ENCODE measurements at regions not wholly inside any gene's neighbourhood (a gene's known extent, or its start where the extent isn't known, plus 50 kb on each side); places are given as distances from the start of the nearest gene placed in this dataset.

DNA sequence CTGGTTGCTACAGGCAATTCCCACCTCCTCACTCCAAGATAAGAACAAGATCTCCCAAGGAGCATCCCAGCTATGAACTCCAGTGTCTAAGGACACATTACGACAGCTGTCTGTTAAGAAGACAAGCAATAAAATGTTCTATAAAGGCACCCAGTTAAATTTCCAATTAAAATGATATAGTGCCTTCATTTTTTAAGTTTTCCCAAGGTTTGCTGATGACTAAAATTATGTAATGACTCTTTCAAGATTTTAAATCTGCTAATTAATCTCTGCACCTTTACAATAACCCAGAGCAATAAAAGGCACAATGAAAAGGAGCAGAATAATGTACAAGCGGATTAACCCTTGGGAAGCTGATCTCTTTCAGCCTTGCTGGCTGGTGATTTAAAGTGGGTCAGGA is 61.6 kb upstream of the REG3G start:
- no peaks in the 10 kb centered on the region for H3K9me3 Mint-ChIP-seq
- TF ChIP-seq SMAD4 (CRISPR knock-in tag; IDR thresholded peaks at IDR 0.05): no peak
- TF ChIP-seq, protein P1, sequence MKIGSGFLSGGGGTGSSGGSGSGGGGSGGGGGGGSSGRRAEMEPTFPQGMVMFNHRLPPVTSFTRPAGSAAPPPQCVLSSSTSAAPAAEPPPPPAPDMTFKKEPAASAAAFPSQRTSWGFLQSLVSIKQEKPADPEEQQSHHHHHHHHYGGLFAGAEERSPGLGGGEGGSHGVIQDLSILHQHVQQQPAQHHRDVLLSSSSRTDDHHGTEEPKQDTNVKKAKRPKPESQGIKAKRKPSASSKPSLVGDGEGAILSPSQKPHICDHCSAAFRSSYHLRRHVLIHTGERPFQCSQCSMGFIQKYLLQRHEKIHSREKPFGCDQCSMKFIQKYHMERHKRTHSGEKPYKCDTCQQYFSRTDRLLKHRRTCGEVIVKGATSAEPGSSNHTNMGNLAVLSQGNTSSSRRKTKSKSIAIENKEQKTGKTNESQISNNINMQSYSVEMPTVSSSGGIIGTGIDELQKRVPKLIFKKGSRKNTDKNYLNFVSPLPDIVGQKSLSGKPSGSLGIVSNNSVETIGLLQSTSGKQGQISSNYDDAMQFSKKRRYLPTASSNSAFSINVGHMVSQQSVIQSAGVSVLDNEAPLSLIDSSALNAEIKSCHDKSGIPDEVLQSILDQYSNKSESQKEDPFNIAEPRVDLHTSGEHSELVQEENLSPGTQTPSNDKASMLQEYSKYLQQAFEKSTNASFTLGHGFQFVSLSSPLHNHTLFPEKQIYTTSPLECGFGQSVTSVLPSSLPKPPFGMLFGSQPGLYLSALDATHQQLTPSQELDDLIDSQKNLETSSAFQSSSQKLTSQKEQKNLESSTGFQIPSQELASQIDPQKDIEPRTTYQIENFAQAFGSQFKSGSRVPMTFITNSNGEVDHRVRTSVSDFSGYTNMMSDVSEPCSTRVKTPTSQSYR (CRISPR knock-in tag; IDR thresholded peaks at IDR 0.05): no peak
- no peak for TF ChIP-seq ZNF416 (CRISPR knock-in tag; IDR thresholded peaks at IDR 0.05)
- no peak for TF ChIP-seq FOXP1 (CRISPR knock-in tag; IDR thresholded peaks at IDR 0.05; ENCODE audit: borderline replicate concordance)
- TF ChIP-seq JUN (CRISPR knock-in tag; IDR thresholded peaks at IDR 0.05): no peak
- TF ChIP-seq IRF1 (CRISPR knock-in tag; IDR thresholded peaks at IDR 0.05): no peak
- TF ChIP-seq ATF3 (CRISPR knock-in tag; conservative IDR thresholded peaks at IDR 0.05): no peak
- TF ChIP-seq, protein P2, sequence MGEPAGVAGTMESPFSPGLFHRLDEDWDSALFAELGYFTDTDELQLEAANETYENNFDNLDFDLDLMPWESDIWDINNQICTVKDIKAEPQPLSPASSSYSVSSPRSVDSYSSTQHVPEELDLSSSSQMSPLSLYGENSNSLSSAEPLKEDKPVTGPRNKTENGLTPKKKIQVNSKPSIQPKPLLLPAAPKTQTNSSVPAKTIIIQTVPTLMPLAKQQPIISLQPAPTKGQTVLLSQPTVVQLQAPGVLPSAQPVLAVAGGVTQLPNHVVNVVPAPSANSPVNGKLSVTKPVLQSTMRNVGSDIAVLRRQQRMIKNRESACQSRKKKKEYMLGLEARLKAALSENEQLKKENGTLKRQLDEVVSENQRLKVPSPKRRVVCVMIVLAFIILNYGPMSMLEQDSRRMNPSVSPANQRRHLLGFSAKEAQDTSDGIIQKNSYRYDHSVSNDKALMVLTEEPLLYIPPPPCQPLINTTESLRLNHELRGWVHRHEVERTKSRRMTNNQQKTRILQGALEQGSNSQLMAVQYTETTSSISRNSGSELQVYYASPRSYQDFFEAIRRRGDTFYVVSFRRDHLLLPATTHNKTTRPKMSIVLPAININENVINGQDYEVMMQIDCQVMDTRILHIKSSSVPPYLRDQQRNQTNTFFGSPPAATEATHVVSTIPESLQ (CRISPR knock-in tag; IDR thresholded peaks at IDR 0.05): no peak
- TF ChIP-seq ZNF512 (CRISPR knock-in tag; IDR thresholded peaks at IDR 0.05; ENCODE audit: borderline replicate concordance): no peak
- TF ChIP-seq FOXJ3 (CRISPR knock-in tag; IDR thresholded peaks at IDR 0.05; ENCODE audit: borderline replicate concordance): no peak
- TF ChIP-seq PREB (CRISPR knock-in tag; IDR thresholded peaks at IDR 0.05; ENCODE audit: borderline replicate concordance): no peak
- no peaks in the 10 kb centered on the region for H3K27me3 Mint-ChIP-seq (ENCODE audit: low read depth)
- no peaks in the 10 kb centered on the region for H3K36me3 Mint-ChIP-seq
- ChIA-PET CTCF (no interaction called here), POLR2A (no interaction called here)
- H3K4me1 Mint-ChIP-seq: peaks cover 8% of the 10 kb centered on the region
- no peak overlapping the region for H3K27ac Mint-ChIP-seq
- no peak for DNase-seq (ENCODE audit: low spot score)
- no peak for ATAC-seq
- H3K4me3 Mint-ChIP-seq: no peak overlapping the region

DNA sequence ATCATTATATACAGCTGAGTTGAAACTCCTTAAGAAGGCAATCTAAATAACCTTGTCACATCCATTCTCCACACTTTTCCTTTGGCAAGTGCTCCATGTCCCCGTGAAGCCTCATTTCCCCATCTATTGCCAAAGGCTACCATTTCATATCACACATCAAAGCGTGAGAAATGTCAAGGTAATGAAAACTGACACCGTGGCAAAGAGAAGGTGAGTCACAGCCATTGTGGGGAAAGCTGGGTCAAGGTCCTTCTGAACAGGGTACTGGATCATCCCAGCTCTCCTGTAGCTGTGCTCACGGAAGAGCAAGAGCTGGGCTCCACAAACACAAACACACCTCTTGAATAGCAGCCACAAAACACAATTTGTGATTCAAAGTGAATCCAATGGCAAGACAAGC is 58.2 kb upstream of the REG3G start:
- CTCF ChIA-PET: interaction anchor here (0.7 kb wide), 1 partner anchor 294 kb away, joined by 3 read pairs; no protein-coding TSS in a partner anchor
- H3K4me3 Mint-ChIP-seq: no peak overlapping the region
- TF ChIP-seq, protein P3, sequence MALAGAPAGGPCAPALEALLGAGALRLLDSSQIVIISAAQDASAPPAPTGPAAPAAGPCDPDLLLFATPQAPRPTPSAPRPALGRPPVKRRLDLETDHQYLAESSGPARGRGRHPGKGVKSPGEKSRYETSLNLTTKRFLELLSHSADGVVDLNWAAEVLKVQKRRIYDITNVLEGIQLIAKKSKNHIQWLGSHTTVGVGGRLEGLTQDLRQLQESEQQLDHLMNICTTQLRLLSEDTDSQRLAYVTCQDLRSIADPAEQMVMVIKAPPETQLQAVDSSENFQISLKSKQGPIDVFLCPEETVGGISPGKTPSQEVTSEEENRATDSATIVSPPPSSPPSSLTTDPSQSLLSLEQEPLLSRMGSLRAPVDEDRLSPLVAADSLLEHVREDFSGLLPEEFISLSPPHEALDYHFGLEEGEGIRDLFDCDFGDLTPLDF (CRISPR knock-in tag; IDR thresholded peaks at IDR 0.05): no peak
- TF ChIP-seq CREB1 (CRISPR knock-in tag; IDR thresholded peaks at IDR 0.05): no peak
- no peak for TF ChIP-seq PRDM15 (CRISPR knock-in tag; IDR thresholded peaks at IDR 0.05)
- peak; percentile 59 for TF ChIP-seq GABPB1 (CRISPR knock-in tag; IDR thresholded peaks at IDR 0.05)
- no peak for TF ChIP-seq ZNF121 (CRISPR knock-in tag; IDR thresholded peaks at IDR 0.05)
- TF ChIP-seq RORB (CRISPR knock-in tag; IDR thresholded peaks at IDR 0.05): no peak
- TF ChIP-seq ATF1 (CRISPR knock-in tag; IDR thresholded peaks at IDR 0.05): no peak
- H3K27ac Mint-ChIP-seq: no peak overlapping the region
- no peaks in the 10 kb centered on the region for H3K36me3 Mint-ChIP-seq
- H3K27me3 Mint-ChIP-seq (ENCODE audit: low read depth): no peaks in the 10 kb centered on the region
- ATAC-seq (no peak), DNase-seq (ENCODE audit: low spot score) (no peak)
- POLR2A ChIA-PET: no interaction called here
- peaks cover 15% of the 10 kb centered on the region for H3K4me1 Mint-ChIP-seq
- no peaks in the 10 kb centered on the region for H3K9me3 Mint-ChIP-seq
